Esophagus muscularis mucosa (tissue), 4 donors: ENCODE measurements at regions not wholly inside any gene's neighbourhood (a gene's known extent, or its start where the extent isn't known, plus 50 kb on each side); places are given as distances from the start of the nearest gene placed in this dataset.

Source experiments
- CTCF ChIP-seq, 3 experiments: fragments of 200-600 bp in 2 of 3; fragments of 450-650 bp in 1 of 3; sonication (generic) in 2 of 3; IDR thresholded peaks; one replicate each; pipeline ENCODE4 v1.5.1; 2017 to 2019; ENCODE audit warnings: antibody characterized with exemption in 3 of 3, mild to moderate bottlenecking in 2 of 3, moderate library complexity in 1 of 3
- EP300 ChIP-seq: sonication (generic); formaldehyde crosslinking; IDR thresholded peaks from one replicate; pipeline ENCODE4 v1.6.1; 2017; ENCODE audit warnings: antibody characterized with exemption
- POLR2A ChIP-seq: fragments of 450-650 bp; IDR thresholded peaks from one replicate; pipeline ENCODE4 v1.6.1; 2017; ENCODE audit warnings: antibody characterized with exemption, moderate library complexity, mild to moderate bottlenecking, low read depth
- POLR2AphosphoS5 ChIP-seq, 2 donors: sonication (generic); formaldehyde crosslinking; IDR thresholded peaks; one replicate each; pipeline ENCODE4 v1.6.1; 2017; ENCODE audit warnings: antibody characterized with exemption in 2 of 2

GRCh38 chr12:91455321-91455720 is 272.7 kb upstream of the DCN start:
- TF ChIP-seq CTCF (IDR thresholded peaks at IDR 0.05) (no peak), POLR2AphosphoS5 (IDR thresholded peaks at IDR 0.05) (no peak), EP300 (no peak), POLR2A (no peak)
